Ovary (tissue), 7 donors: ENCODE measurements at regions not wholly inside any gene's neighbourhood (a gene's known extent, or its start where the extent isn't known, plus 50 kb on each side); places are given as distances from the start of the nearest gene placed in this dataset.

Experiments used
- DNase-seq, 5 donors: peaks; one replicate each; pipeline ENCODE4 v3.0.0-alpha.2; 2019 to 2020
- H3K27ac ChIP-seq, 2 donors: fragments of 200-600 bp; one replicate each; pipeline versions ENCODE4 v1.5.1 to v1.8.0; 2019 to 2022
- H3K27me3 ChIP-seq: fragments of 200-600 bp; one replicate; pipeline ENCODE4 v1.8.0; 2022
- H3K36me3 ChIP-seq: fragments of 200-600 bp; sonication (generic); one replicate; pipeline ENCODE4 v1.5.1; 2019
- H3K4me1 ChIP-seq: one replicate; pipeline ENCODE4 v1.8.1; 2013; ENCODE audit warnings: mild to moderate bottlenecking, moderate library complexity; ENCODE audit not compliant: insufficient read depth
- H3K4me3 ChIP-seq: fragments of 200-600 bp; sonication (generic); one replicate; pipeline ENCODE4 v1.5.1; 2017
- H3K9me3 ChIP-seq, 2 donors: fragments of 200-600 bp in 1 of 2; sonication (generic) in 1 of 2; one replicate each; pipeline versions ENCODE4 v1.5.1 to v1.8.1; 2013 to 2019; ENCODE audit warnings: mild to moderate bottlenecking in 1 of 2, moderate library complexity in 1 of 2
- CTCF ChIP-seq, 3 donors: fragments of 450-650 bp in 2 of 3; fragments of 200-600 bp in 1 of 3; IDR thresholded peaks; one replicate each; pipeline versions ENCODE4 v1.5.1 to v1.8.0; 2016 to 2022; ENCODE audit warnings: antibody characterized with exemption in 3 of 3, mild to moderate bottlenecking in 1 of 3
- EP300 ChIP-seq: sonication (generic); formaldehyde crosslinking; IDR thresholded peaks from one replicate; pipeline ENCODE4 v1.6.1; 2017; ENCODE audit warnings: antibody characterized with exemption
- POLR2A ChIP-seq: fragments of 450-650 bp; IDR thresholded peaks from one replicate; pipeline ENCODE4 v1.6.1; 2017; ENCODE audit warnings: antibody characterized with exemption, mild to moderate bottlenecking, moderate library complexity
- WGBS, 3 donors: extraction: QIAGEN DNeasy Blood & Tissue Kit in 1 of 3; methylation state at CpG; one replicate each; pipeline versions ENCODE4 v1.1.5 to v1.1.7; 2013 to 2017; 5-methylcytosine and 5-hydroxymethylcytosine counted together
- intact Hi-C, 4 donors: fragments of 100-400 bp; cut with DNase I; formaldehyde crosslinking; loops; one replicate each; pipeline versions ENCODE4 v1.11.0 to v1.15.1; 2022 to 2023
- donor health status: DM: no; HTN: no; CAD: no; lungs with moderate emphysema.
- donor health status: DM: no; HTN: no; CAD: no.
- donor health status: Bipolar disorder and iron deficiency.
- donor health status: DM: no; HTN: no; CAD: no.
- donor health status: DM: yes; HTN: yes; CAD: no.

GRCh38 chr2:235141411-235142128 lies 189.8 kb downstream of the SH3BP4 start:
- TF ChIP-seq POLR2A (no peak), CTCF (IDR thresholded peaks at IDR 0.05) (no peak), EP300 (no peak)
- Histone ChIP-seq H3K4me1 (no peaks in the 10 kb centered on the region), H3K27me3 (no peaks in the 10 kb centered on the region), H3K36me3 (no peaks in the 10 kb centered on the region), H3K9me3 (no peaks in the 10 kb centered on the region), H3K27ac (no peak overlapping the region), H3K4me3 (no peak overlapping the region)
- DNase-seq: no peak
- 86 to 94% (median 90%) methylated on average over 12 of the region's 12 CpGs for WGBS, 3 donors
- intact Hi-C loops: no loop called here

GRCh38 chr2:235142601-235143000 lies 190.8 kb downstream of the SH3BP4 start:
- Histone ChIP-seq H3K9me3 (no peaks in the 10 kb centered on the region), H3K36me3 (no peaks in the 10 kb centered on the region), H3K27ac (no peak overlapping the region), H3K4me3 (no peak overlapping the region), H3K4me1 (no peaks in the 10 kb centered on the region), H3K27me3 (no peaks in the 10 kb centered on the region)
- DNase-seq: no peak
- no peak for TF ChIP-seq POLR2A
- 69 to 77% (median 74%) methylated on average over 4 of the region's 4 CpGs for WGBS, 3 donors
- intact Hi-C loops: no loop called here

GRCh38 chr2:235143789-235144188 lies 192.0 kb downstream of the SH3BP4 start:
- no peak for DNase-seq
- no peaks in the 10 kb centered on the region for H3K9me3 ChIP-seq
- no peaks in the 10 kb centered on the region for H3K27me3 ChIP-seq
- H3K36me3 ChIP-seq: no peaks in the 10 kb centered on the region
- H3K4me3 ChIP-seq: no peak overlapping the region
- intact Hi-C loops: no loop called here
- TF ChIP-seq CTCF (IDR thresholded peaks at IDR 0.05) (no peak), POLR2A (no peak), EP300 (no peak)
- 60 to 72% (median 63%) methylated on average over 2 of the region's 2 CpGs for WGBS, 3 donors
- no peaks in the 10 kb centered on the region for H3K4me1 ChIP-seq
- no peak overlapping the region for H3K27ac ChIP-seq

- H3K4me1 ChIP-seq: no peaks in the 10 kb centered on the region
- DNase-seq: no peak
- 36 to 65% (median 52%) methylated on average over 4 of the region's 4 CpGs for WGBS, 3 donors
- no peak overlapping the region for H3K27ac ChIP-seq
- H3K27me3 ChIP-seq: no peaks in the 10 kb centered on the region
- TF ChIP-seq POLR2A (no peak), EP300 (no peak), CTCF (IDR thresholded peaks at IDR 0.05) (no peak)
- no peaks in the 10 kb centered on the region for H3K36me3 ChIP-seq
- intact Hi-C loops: no loop called here
- H3K4me3 ChIP-seq: no peak overlapping the region
- no peaks in the 10 kb centered on the region for H3K9me3 ChIP-seq
Observed at GRCh38 chr2:235144291-235144690, 192.5 kb downstream of the SH3BP4 start.

- Histone ChIP-seq H3K27me3 (no peaks in the 10 kb centered on the region), H3K9me3 (no peaks in the 10 kb centered on the region), H3K36me3 (no peaks in the 10 kb centered on the region), H3K4me1 (no peaks in the 10 kb centered on the region), H3K27ac (no peak overlapping the region), H3K4me3 (no peak overlapping the region)
- intact Hi-C loops: no loop called here
- 51 to 76% (median 64%) methylated on average over 1 of the region's 1 CpG for WGBS, 3 donors
- DNase-seq: no peak
- no peak for TF ChIP-seq EP300
- TF ChIP-seq CTCF (IDR thresholded peaks at IDR 0.05): no peak
- TF ChIP-seq POLR2A: no peak
Observed at GRCh38 chr2:235146206-235146605, 194.4 kb downstream of the SH3BP4 start.
